HL-60 (cell line): ENCODE measurements at regions not wholly inside any gene's neighbourhood (a gene's known extent, or its start where the extent isn't known, plus 50 kb on each side); places are given as distances from the start of the nearest gene placed in this dataset.

Experiments used
- DNase-seq, 2 experiments: peaks; one replicate each; pipeline ENCODE4 v3.0.0-alpha.2; 2010 to 2020; ENCODE audit warnings: low read depth in 1 of 2, low spot score in 1 of 2
- H3K27ac ChIP-seq: fragments of 250-450 bp; sonication (Bioruptor Pico); replicated peaks from 2 replicates; pipeline ENCODE4 v1.5.1; 2020; ENCODE audit warnings: mild to moderate bottlenecking, moderate library complexity
- H3K27me3 ChIP-seq: fragments of 250-450 bp; sonication (Bioruptor Pico); 2 replicates; pipeline ENCODE4 v1.5.1; 2021; ENCODE audit warnings: mild to moderate bottlenecking, moderate library complexity; ENCODE audit not compliant: insufficient read depth, poor library complexity, severe bottlenecking
- H3K4me3 ChIP-seq: replicated peaks from 2 replicates; pipeline ENCODE4 v1.5.1; 2011; ENCODE audit warnings: mild to moderate bottlenecking, control low read depth, low read length; ENCODE audit not compliant: insufficient read depth
- GABPA ChIP-seq: IDR thresholded peaks from 2 replicates; pipeline ENCODE4 v1.6.1; 2012; ENCODE audit warnings: low read depth
- POLR2AphosphoS5 ChIP-seq: IDR thresholded peaks from 2 replicates; pipeline ENCODE4 v1.6.1; 2012; ENCODE audit warnings: low read depth
- SPI1 ChIP-seq: IDR thresholded peaks from 2 replicates; pipeline ENCODE4 v1.6.1; 2012; ENCODE audit warnings: low read depth, mild to moderate bottlenecking, borderline replicate concordance
- TF ChIP-seq, protein P1 (sequence below): IDR thresholded peaks from 2 replicates; pipeline ENCODE4 v1.6.1; 2012; ENCODE audit warnings: low read depth; ENCODE audit not compliant: insufficient replicate concordance
- TF ChIP-seq, protein P2 (sequence below): IDR thresholded peaks from one replicate; pipeline ENCODE4 v1.5.1; 2011; ENCODE audit warnings: low read length, control low read depth, inconsistent platforms; ENCODE audit not compliant: insufficient read depth

GRCh38 chr18:42437646-42438045, 482.6 kb downstream of the PIK3C3 start:
- no peak overlapping the region for H3K27ac ChIP-seq
- DNase-seq = no peak
- no peaks in the 10 kb centered on the region for H3K27me3 ChIP-seq
- no peak overlapping the region for H3K4me3 ChIP-seq
- TF ChIP-seq, protein P1, sequence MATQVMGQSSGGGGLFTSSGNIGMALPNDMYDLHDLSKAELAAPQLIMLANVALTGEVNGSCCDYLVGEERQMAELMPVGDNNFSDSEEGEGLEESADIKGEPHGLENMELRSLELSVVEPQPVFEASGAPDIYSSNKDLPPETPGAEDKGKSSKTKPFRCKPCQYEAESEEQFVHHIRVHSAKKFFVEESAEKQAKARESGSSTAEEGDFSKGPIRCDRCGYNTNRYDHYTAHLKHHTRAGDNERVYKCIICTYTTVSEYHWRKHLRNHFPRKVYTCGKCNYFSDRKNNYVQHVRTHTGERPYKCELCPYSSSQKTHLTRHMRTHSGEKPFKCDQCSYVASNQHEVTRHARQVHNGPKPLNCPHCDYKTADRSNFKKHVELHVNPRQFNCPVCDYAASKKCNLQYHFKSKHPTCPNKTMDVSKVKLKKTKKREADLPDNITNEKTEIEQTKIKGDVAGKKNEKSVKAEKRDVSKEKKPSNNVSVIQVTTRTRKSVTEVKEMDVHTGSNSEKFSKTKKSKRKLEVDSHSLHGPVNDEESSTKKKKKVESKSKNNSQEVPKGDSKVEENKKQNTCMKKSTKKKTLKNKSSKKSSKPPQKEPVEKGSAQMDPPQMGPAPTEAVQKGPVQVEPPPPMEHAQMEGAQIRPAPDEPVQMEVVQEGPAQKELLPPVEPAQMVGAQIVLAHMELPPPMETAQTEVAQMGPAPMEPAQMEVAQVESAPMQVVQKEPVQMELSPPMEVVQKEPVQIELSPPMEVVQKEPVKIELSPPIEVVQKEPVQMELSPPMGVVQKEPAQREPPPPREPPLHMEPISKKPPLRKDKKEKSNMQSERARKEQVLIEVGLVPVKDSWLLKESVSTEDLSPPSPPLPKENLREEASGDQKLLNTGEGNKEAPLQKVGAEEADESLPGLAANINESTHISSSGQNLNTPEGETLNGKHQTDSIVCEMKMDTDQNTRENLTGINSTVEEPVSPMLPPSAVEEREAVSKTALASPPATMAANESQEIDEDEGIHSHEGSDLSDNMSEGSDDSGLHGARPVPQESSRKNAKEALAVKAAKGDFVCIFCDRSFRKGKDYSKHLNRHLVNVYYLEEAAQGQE = no peak
- TF ChIP-seq, protein P2, sequence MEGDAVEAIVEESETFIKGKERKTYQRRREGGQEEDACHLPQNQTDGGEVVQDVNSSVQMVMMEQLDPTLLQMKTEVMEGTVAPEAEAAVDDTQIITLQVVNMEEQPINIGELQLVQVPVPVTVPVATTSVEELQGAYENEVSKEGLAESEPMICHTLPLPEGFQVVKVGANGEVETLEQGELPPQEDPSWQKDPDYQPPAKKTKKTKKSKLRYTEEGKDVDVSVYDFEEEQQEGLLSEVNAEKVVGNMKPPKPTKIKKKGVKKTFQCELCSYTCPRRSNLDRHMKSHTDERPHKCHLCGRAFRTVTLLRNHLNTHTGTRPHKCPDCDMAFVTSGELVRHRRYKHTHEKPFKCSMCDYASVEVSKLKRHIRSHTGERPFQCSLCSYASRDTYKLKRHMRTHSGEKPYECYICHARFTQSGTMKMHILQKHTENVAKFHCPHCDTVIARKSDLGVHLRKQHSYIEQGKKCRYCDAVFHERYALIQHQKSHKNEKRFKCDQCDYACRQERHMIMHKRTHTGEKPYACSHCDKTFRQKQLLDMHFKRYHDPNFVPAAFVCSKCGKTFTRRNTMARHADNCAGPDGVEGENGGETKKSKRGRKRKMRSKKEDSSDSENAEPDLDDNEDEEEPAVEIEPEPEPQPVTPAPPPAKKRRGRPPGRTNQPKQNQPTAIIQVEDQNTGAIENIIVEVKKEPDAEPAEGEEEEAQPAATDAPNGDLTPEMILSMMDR = no peak
- TF ChIP-seq GABPA (no peak), SPI1 (no peak), POLR2AphosphoS5 (no peak)

DNA sequence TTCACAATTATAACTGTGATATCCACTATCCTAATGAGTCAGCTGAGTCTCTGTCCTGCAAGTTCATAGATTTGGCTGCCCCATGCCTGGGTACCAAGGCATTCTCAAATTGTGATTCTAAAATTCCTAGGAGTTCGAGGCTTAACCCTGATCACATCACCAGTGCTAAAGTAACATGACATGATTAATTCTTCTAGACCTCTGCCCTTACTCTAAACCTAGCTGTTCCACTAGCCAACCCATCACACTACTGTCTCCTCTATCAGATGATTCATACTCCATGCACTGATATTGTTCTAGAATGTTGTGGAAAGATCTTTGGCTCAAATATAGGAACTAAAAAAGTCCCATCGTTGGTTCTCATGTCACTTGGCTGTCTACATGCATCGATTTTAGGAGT, 487.6 kb downstream of the PIK3C3 start:
- DNase-seq = no peak
- TF ChIP-seq, protein P2 = no peak
- TF ChIP-seq POLR2AphosphoS5 = no peak
- TF ChIP-seq, protein P1 = no peak
- TF ChIP-seq GABPA = no peak
- no peak for TF ChIP-seq SPI1
- no peak overlapping the region for H3K4me3 ChIP-seq
- no peak overlapping the region for H3K27ac ChIP-seq
- H3K27me3 ChIP-seq = no peaks in the 10 kb centered on the region

- H3K4me3 ChIP-seq = no peak overlapping the region
- H3K27me3 ChIP-seq = no peaks in the 10 kb centered on the region
- H3K27ac ChIP-seq = no peak overlapping the region
- TF ChIP-seq SPI1 (no peak), POLR2AphosphoS5 (no peak), GABPA (no peak)
- TF ChIP-seq, protein P2 = no peak
- DNase-seq = no peak
Measured at GRCh38 chr18:42444349-42444748, 489.3 kb downstream of the PIK3C3 start.

- no peak overlapping the region for H3K4me3 ChIP-seq
- no peak for DNase-seq
- TF ChIP-seq SPI1 (no peak), POLR2AphosphoS5 (no peak), GABPA (no peak)
- TF ChIP-seq, protein P1 = no peak
- TF ChIP-seq, protein P2 = no peak
- H3K27ac ChIP-seq = no peak overlapping the region
- no peaks in the 10 kb centered on the region for H3K27me3 ChIP-seq
Measured at GRCh38 chr18:42445359-42445758, 490.3 kb downstream of the PIK3C3 start.
